ENCODE measurements at regions not wholly inside any gene's neighbourhood (a gene's known extent, or its start where the extent isn't known, plus 50 kb on each side); places are given as distances from the start of the nearest gene placed in this dataset.

GRCh38 chr6:101294676-101295075 is 98.8 kb upstream of the GRIK2 start (continued):
- TF ChIP-seq, protein P1, sequence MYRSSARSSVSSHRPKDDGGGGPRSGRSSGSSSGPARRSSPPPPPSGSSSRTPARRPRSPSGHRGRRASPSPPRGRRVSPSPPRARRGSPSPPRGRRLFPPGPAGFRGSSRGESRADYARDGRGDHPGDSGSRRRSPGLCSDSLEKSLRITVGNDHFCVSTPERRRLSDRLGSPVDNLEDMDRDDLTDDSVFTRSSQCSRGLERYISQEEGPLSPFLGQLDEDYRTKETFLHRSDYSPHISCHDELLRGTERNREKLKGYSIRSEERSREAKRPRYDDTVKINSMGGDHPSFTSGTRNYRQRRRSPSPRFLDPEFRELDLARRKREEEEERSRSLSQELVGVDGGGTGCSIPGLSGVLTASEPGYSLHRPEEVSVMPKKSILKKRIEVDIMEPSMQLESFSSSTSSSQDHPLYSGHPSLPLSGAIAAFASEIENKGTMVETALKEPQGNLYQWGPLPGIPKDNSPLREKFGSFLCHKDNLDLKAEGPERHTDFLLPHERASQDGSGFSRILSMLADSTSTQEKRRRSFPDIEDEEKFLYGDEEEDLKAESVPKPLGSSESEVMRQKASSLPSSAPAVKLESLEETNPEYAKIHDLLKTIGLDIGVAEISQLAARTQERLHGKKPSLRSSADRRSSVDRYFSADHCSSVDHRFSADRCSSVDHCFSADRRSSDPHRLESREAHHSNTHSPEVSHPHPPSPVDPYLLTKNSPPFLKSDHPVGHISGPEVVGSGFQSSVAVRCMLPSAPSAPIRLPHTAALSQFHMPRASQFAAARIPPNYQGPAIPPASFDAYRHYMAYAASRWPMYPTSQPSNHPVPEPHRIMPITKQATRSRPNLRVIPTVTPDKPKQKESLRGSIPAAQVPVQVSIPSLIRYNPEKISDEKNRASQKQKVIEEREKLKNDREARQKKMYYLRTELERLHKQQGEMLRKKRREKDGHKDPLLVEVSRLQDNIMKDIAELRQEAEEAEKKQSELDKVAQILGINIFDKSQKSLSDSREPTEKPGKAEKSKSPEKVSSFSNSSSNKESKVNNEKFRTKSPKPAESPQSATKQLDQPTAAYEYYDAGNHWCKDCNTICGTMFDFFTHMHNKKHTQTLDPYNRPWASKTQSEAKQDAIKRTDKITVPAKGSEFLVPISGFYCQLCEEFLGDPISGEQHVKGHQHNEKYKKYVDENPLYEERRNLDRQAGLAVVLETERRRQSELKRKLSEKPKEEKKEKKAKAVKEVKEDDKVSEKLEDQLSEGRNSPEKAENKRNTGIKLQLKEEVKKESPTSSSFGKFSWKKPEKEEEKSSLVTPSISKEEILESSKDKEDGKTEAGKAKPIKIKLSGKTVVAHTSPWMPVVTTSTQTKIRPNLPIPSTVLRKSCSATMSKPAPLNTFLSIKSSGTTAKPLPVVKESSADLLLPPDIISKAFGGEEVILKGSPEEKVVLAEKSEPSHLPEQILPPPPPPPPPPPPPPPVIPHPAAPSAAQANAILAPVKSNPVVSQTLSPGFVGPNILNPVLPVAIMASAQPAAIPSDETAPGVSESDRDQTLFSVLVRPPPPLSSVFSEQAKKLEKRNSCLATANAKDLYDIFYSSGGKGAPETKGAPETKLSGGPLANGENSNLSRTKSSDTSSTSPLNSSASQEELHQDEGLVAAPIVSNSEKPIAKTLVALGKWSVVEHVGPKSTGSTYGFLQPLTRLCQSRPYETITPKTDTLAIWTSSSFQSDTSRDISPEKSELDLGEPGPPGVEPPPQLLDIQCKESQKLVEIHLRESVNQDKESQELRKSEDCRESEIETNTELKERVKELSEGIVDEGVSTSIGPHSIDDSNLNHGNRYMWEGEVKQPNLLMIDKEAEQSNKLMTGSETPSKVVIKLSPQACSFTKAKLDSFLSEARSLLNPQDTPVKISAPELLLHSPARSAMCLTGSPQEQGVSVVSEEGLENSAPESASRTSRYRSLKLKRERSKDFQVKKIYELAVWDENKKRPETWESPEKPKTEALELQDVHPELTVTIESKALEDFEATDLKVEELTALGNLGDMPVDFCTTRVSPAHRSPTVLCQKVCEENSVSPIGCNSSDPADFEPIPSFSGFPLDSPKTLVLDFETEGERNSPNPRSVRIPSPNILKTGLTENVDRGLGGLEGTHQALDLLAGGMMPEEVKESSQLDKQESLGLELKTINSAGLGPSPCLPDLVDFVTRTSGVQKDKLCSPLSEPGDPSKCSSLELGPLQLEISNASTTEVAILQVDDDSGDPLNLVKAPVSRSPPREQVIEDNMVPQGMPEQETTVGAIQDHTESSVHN (CRISPR knock-in tag; IDR thresholded peaks at IDR 0.05): no peak
- TF ChIP-seq AGO1 (IDR thresholded peaks at IDR 0.05; ENCODE audit: low read depth, low read length, poor library complexity, severe bottlenecking): no peak

DNA sequence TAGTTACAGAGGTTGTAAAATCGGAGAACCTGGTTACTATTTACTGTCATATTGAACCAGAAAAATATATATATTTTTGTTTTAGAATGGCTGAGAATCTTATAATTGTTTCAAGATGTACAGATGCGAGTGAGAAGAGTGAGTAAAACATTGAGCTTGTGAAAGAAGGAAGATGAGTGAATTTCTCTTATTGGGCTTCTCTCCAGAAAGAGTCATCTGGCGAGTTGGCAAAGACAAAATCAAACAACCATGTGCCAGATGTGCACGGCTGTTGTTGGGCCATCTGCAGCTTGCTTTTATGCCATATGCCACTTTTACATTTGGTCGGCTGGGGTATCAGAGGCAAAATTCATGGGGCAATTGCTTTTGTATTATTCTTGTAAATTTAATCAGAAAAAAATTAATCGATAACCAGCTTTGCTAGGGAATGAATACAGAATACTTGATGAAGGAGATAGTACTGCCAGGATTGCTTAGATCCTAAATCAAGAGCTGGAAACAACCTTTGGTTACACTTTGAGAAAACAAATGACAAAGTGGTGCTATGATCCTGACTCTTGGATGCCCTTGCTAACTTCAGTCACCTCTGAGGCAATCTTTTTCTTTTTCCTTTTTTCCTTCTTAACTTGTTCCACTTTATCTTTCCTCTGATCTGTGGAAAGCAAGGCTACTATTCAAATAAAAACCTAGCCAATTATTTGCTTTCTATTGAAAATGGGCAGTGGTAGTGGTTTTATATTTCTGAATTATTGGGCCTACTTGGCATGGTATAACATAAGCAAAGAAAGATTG is 97.1 kb upstream of the GRIK2 start:
- POLR2A ChIA-PET: no interaction called here

More for the DNA sequence above, 97.1 kb upstream of the GRIK2 start:
- H3K27ac ChIP-seq (ENCODE audit: extremely low read length, insufficient read depth, low read length): no peak overlapping the region
- no TSS peak for BruUV-seq (replicated peaks)
- H3K4me1 ChIP-seq (ENCODE audit: insufficient read depth, low read length): no peaks in the 10 kb centered on the region
- in situ Hi-C loops (cut with HindIII; ENCODE audit: extremely low pct_ligation_motif_present, low pct_unique_long_range_greater_than_20kb) (no loop called here), intact Hi-C loops (cut with micrococcal nuclease; ENCODE audit: unreplicated experiment) (no loop called here)
- DNase-seq (ENCODE audit: low spot score) (no peak), ATAC-seq (no peak), FAIRE-seq (no peak)
- peaks cover 17% of the 10 kb centered on the region for H3K9me3 ChIP-seq (ENCODE audit: low read length)
- H2AFZ ChIP-seq (ENCODE audit: low read length): no peak overlapping the region
- under 1% methylated on average over 6 of the region's 6 CpGs for WGBS (ENCODE audit: low lambda C conversion rate)
- CTCF ChIA-PET (ENCODE audit: low intra/inter-chr PET ratio, low total read pairs): no interaction called here
- no peaks in the 10 kb centered on the region for H3K79me2 ChIP-seq (ENCODE audit: insufficient read depth, low read length)
- TF ChIP-seq, protein P2, sequence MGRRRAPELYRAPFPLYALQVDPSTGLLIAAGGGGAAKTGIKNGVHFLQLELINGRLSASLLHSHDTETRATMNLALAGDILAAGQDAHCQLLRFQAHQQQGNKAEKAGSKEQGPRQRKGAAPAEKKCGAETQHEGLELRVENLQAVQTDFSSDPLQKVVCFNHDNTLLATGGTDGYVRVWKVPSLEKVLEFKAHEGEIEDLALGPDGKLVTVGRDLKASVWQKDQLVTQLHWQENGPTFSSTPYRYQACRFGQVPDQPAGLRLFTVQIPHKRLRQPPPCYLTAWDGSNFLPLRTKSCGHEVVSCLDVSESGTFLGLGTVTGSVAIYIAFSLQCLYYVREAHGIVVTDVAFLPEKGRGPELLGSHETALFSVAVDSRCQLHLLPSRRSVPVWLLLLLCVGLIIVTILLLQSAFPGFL (CRISPR knock-in tag; IDR thresholded peaks at IDR 0.05): no peak
- TF ChIP-seq FOXP4 (CRISPR knock-in tag; IDR thresholded peaks at IDR 0.05): no peak
- H3K4me2 ChIP-seq (ENCODE audit: low read depth, low read length): no peak overlapping the region
- no peaks in the 10 kb centered on the region for H3K27me3 ChIP-seq (ENCODE audit: control insufficient read depth in 1 of 2, insufficient read depth in 2 of 2, low read length in 2 of 2)
- H4K20me1 ChIP-seq (ENCODE audit: insufficient read depth, low read length): no peaks in the 10 kb centered on the region
- H3K4me3 ChIP-seq (replicated peaks in 1 of 3; ENCODE audit: insufficient read depth in 1 of 3, low read depth in 2 of 3, low read length in 3 of 3): no peak overlapping the region
- H3K9ac ChIP-seq (ENCODE audit: insufficient read depth, low read depth, low read length): no peak overlapping the region
- H3K36me3 ChIP-seq (replicated peaks in 1 of 2; ENCODE audit: control insufficient read depth in 1 of 2, insufficient read depth in 2 of 2, low read length in 2 of 2): no peaks in the 10 kb centered on the region
